CD4-positive, alpha-beta T cell (primary cell): ENCODE measurements at regions not wholly inside any gene's neighbourhood (a gene's known extent, or its start where the extent isn't known, plus 50 kb on each side); places are given as distances from the start of the nearest gene placed in this dataset.

Experiments used
- ATAC-seq: fragments of 200-7000 bp; cut with Tn5 transposase; one replicate; pipeline ENCODE4 v1.10.0; 2022; ENCODE audit warnings: mild to moderate bottlenecking; ENCODE audit not compliant: poor library complexity
- CTCF ChIA-PET: fragments of 350-600 bp; sonication (Branson Sonifier 250); formaldehyde crosslinking; loops from one replicate; lab custom pipeline; 2021; ENCODE audit warnings: antibody characterized with exemption, inconsistent platforms; lab: Charles Lee
- POLR2A ChIA-PET: fragments of 350-600 bp; sonication (Branson Sonifier 250); formaldehyde crosslinking; loops from one replicate; lab custom pipeline; 2021; ENCODE audit warnings: antibody characterized with exemption, inconsistent platforms; lab: Charles Lee
- DNase-seq, 14 experiments: peaks; one replicate each; pipeline ENCODE4 v3.0.0-alpha.2; 2013 to 2020; ENCODE audit warnings: mixed read lengths in 2 of 14
- H3K27ac ChIP-seq, 2 donors: one replicate each; pipeline versions ENCODE4 v1.5.1 to v1.7.0; 2013; ENCODE audit warnings: low read length in 2 of 2, low read depth in 1 of 2, mild to moderate bottlenecking in 1 of 2
- H3K27me3 ChIP-seq, 2 experiments: 1 replicate in 1 of 2; 2 replicates in 1 of 2; pipeline versions ENCODE4 v1.6.1 to v1.7.0; 2013; ENCODE audit warnings: low read length in 2 of 2, control low read depth in 1 of 2, mild to moderate bottlenecking in 1 of 2, moderate library complexity in 1 of 2; ENCODE audit not compliant: insufficient read depth in 2 of 2, control insufficient read depth in 1 of 2
- H3K36me3 ChIP-seq: one replicate; pipeline ENCODE4 v1.6.1; 2013; ENCODE audit warnings: low read length, control low read depth; ENCODE audit not compliant: insufficient read depth
- H3K4me1 ChIP-seq: one replicate; pipeline ENCODE4 v1.6.1; 2013; ENCODE audit warnings: low read length, control low read depth; ENCODE audit not compliant: insufficient read depth
- H3K4me3 ChIP-seq: one replicate; pipeline ENCODE4 v1.5.1; 2013; ENCODE audit warnings: mild to moderate bottlenecking, low read length, moderate library complexity
- H3K9me3 ChIP-seq, 2 experiments: 1 replicate in 1 of 2; 2 replicates in 1 of 2; pipeline versions ENCODE4 v1.6.1 to v1.7.0; 2013; ENCODE audit warnings: low read length in 2 of 2, mild to moderate bottlenecking in 2 of 2, control low read depth in 1 of 2, moderate library complexity in 1 of 2; ENCODE audit not compliant: control insufficient read depth in 1 of 2, insufficient read depth in 1 of 2
- H3K27ac Mint-ChIP-seq: one replicate; pipeline ENCODE4 v1.8.0; 2020; ENCODE audit warnings: mixed read lengths
- H3K27me3 Mint-ChIP-seq: one replicate; pipeline ENCODE4 v1.8.0; 2021; ENCODE audit warnings: mixed read lengths
- H3K36me3 Mint-ChIP-seq: one replicate; pipeline ENCODE4 v1.8.0; 2021; ENCODE audit warnings: low read depth, mixed read lengths
- H3K4me1 Mint-ChIP-seq: one replicate; pipeline ENCODE4 v1.8.0; 2021; ENCODE audit warnings: low read depth, mixed read lengths
- H3K4me3 Mint-ChIP-seq: one replicate; pipeline ENCODE4 v1.8.0; 2020; ENCODE audit warnings: mild to moderate bottlenecking, mixed read lengths
- H3K9me3 Mint-ChIP-seq: one replicate; pipeline ENCODE4 v1.8.0; 2020; ENCODE audit warnings: mixed read lengths
- CTCF ChIP-seq: fragments of 200-600 bp; IDR thresholded peaks from one replicate; pipeline ENCODE4 v1.8.0; 2022; ENCODE audit warnings: antibody characterized with exemption, mild to moderate bottlenecking
- intact Hi-C, 2 experiments: fragments of 100-400 bp; cut with DNase I in 1 of 2; cut with micrococcal nuclease in 1 of 2; formaldehyde crosslinking; loops; one replicate each; pipeline versions ENCODE4 v1.15.1 to v1.9.0; 2023 to 2025; cut with DNase I, micrococcal nuclease

DNA sequence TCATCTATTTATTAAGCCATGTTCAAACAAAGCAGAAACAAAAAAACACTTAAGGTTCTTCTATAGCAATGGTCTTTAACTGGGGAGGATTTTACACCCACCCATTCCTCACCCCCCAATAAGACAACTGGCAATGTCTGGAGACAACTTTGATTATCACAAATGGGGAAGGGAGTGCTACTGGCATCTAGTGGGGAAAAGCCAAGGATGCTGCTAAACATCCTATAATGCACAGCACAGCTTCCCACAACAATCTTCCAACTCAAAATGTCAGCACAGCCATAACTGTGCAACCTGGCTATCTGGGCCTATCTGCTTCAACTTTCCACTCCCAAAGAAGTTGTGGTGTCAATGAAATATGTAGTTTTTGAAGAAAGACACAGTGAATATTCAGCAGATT, 1044.4 kb downstream of the CDH8 start:
- Histone ChIP-seq H3K4me3 (no peak overlapping the region), H3K27ac (no peak overlapping the region), H3K36me3 (no peaks in the 10 kb centered on the region), H3K4me1 (no peaks in the 10 kb centered on the region), H3K27me3 (no peaks in the 10 kb centered on the region), H3K9me3 (peaks cover 0 to 9% of the 10 kb centered on the region in 2 experiments)
- ChIA-PET POLR2A (no interaction called here), CTCF (no interaction called here)
- Mint-ChIP-seq H3K4me3 (no peak overlapping the region), H3K4me1 (no peaks in the 10 kb centered on the region), H3K27ac (no peak overlapping the region), H3K36me3 (no peaks in the 10 kb centered on the region), H3K27me3 (no peaks in the 10 kb centered on the region), H3K9me3 (peaks cover 25% of the 10 kb centered on the region)
- DNase-seq = no peak
- no peak for TF ChIP-seq CTCF
- intact Hi-C loops = no loop called here
- no peak for ATAC-seq

DNA sequence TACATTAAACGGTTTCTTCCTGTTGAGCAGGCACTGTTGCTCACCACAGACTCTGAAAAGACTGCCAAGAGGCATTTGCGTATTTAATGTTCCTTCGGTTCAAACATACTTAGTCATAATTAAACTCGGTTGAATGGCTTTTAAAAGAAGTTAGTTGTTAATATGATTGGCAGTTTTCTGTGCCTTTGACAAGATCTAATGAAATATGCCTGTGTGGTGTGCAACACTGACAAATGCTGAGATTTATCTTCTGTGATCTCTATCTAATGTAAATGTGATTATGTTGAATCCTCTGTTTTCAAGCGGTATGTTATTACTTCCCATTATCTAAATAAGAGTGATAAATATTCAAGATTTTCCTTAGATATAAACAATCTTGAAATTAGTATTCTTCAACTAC, 1046.6 kb downstream of the CDH8 start:
- Mint-ChIP-seq H3K27me3 (no peaks in the 10 kb centered on the region), H3K36me3 (no peaks in the 10 kb centered on the region), H3K9me3 (peaks cover 22% of the 10 kb centered on the region), H3K4me3 (no peak overlapping the region), H3K27ac (no peak overlapping the region), H3K4me1 (no peaks in the 10 kb centered on the region)
- ATAC-seq = no peak
- POLR2A ChIA-PET = no interaction called here
- no peak for TF ChIP-seq CTCF
- peaks cover 0 to 9% of the 10 kb centered on the region in 2 experiments for H3K9me3 ChIP-seq
- no peak overlapping the region for H3K4me3 ChIP-seq
- CTCF ChIA-PET = no interaction called here
- no peaks in the 10 kb centered on the region for H3K4me1 ChIP-seq
- intact Hi-C loops = no loop called here
- H3K27ac ChIP-seq = no peak overlapping the region
- H3K27me3 ChIP-seq = no peaks in the 10 kb centered on the region
- DNase-seq = no peak
- no peaks in the 10 kb centered on the region for H3K36me3 ChIP-seq

DNA sequence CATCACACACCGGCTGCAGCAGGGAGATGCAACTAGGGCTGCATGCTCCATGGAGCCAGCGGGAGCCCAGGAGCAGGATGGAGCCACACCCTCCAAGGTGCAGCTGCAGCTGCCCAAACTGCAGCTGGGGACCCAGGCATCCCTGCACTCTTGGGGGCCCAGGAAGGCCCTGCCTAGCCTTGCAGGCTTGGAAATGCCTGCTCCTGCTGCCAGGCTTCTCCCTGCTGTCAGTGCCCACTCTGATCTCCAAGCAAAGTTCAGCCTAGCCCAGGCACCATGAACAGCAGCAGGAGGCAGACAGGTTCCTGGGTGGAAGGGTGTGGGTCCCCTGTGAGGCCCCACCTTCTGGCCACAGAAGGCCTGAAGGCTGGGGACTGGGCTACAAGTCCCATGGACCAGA, 1057.1 kb downstream of the CDH8 start:
- no peak for TF ChIP-seq CTCF

More for the DNA sequence above, 1057.1 kb downstream of the CDH8 start:
- no peak overlapping the region for H3K4me3 ChIP-seq
- ATAC-seq (no peak), DNase-seq (no peak)
- peaks cover 24% of the 10 kb centered on the region for H3K9me3 Mint-ChIP-seq
- no peaks in the 10 kb centered on the region for H3K36me3 ChIP-seq
- ChIA-PET POLR2A (no interaction called here), CTCF (no interaction called here)
- no peak overlapping the region for H3K27ac ChIP-seq
- H3K27me3 Mint-ChIP-seq = no peaks in the 10 kb centered on the region
- no peaks in the 10 kb centered on the region for H3K36me3 Mint-ChIP-seq
- H3K27ac Mint-ChIP-seq = no peak overlapping the region
- H3K4me1 ChIP-seq = no peaks in the 10 kb centered on the region
- H3K27me3 ChIP-seq = no peaks in the 10 kb centered on the region
- H3K4me1 Mint-ChIP-seq = no peaks in the 10 kb centered on the region
- H3K4me3 Mint-ChIP-seq = no peak overlapping the region
- peaks cover 0 to 13% of the 10 kb centered on the region in 2 experiments for H3K9me3 ChIP-seq
- intact Hi-C loops = no loop called here
